ENCODE measurements at regions not wholly inside any gene's neighbourhood (a gene's known extent, or its start where the extent isn't known, plus 50 kb on each side); places are given as distances from the start of the nearest gene placed in this dataset.
"Not testable (repeated sequence)": the region's sequence is repeated elsewhere in the genome, so short reads cannot be mapped to it uniquely, and the experiment has no call there.

GRCh38 chr1:91207691-91208090, 185.9 kb upstream of the ZNF644 start:
- DNase-seq (ENCODE audit: extremely low read depth, low read depth, low spot score), result not testable (repeated sequence)

GRCh38 chr1:91204150-91204549, 182.3 kb upstream of the ZNF644 start:
- DNase-seq (ENCODE audit: extremely low read depth, low read depth, low spot score), result not testable (repeated sequence)

DNA sequence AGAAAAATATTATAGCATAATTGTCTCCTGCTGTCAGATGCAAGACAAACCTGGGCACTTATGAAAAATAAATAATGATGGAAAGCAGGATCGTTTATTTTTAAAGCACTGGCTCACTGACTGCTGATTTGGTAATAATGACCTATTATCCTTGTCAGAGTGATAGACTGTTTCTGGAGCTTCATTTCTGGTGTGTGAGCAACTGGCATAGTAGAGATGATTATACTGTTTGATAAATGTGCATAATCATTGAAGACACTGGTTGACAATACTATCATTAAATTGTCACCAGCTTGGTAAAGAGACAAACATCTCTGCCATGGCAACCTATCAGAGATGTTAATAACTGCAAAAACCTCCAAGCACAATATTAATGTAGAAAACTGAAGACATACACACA, 179.9 kb upstream of the ZNF644 start:
- DNase-seq (ENCODE audit: extremely low read depth, low read depth, low spot score), result no peak

- no peak for DNase-seq (ENCODE audit: extremely low read depth, low read depth, low spot score)
Measured at GRCh38 chr1:91201176-91201575, 179.3 kb upstream of the ZNF644 start.

DNA sequence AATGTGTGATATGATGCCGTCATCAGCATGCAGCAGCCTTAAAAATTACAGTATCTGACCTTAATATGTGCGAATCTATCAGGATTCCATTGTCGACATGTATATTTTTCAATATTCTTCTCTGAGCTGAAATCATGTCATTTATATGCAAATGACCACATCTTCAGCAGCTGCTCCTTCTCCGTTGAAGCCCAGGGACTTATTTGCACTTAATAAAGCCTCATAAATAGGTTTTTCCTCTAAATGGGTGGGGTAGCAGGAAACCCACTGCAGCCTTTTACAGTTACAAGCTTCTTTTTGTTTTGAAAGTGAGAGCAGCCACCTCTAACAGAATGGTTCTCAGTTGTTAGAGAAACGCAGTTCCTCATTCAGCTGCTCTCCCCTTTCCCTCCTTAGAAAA, 178.8 kb upstream of the ZNF644 start:
- DNase-seq (ENCODE audit: extremely low read depth, low read depth, low spot score), result no peak

DNA sequence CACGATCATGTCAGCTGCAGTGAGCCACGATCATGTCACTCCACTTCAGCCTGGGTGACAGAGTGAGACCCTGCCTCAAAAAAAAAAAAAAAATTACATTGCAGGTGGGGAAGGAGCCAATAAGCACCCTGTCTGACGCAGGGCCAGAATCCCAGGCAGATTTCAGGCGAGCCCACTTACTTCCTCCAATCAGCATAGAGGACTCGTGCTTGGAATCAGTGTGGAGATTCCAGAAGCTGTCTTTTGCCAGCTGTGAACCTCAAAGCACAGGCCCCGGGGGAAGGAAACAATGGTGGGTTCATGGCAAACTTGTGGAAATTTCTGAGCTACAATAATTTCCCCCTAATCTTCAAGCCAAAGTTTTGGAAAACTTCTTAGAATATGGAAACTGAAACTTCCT, 178.2 kb upstream of the ZNF644 start:
- DNase-seq (ENCODE audit: extremely low read depth, low read depth, low spot score), result no peak

DNA sequence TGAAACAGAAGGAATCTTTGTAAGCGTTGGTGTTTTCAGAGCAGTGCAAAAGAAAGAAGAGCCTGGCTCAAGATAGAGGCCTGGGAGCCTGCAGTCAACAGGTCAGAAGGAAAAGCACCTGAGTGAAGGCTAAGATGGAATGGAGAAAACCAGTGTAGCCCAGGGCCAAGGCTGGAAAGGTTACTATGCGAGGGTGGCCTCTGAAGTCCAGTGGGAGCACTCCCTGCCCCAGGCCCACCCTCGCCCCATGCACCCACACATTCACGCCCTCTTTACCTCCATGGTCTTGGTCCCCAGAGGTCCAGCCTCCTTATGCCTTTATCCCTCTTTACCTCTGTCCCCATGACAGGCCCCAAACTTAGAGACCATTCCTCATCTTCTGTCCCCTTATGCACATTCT, 169.2 kb upstream of the ZNF644 start:
- DNase-seq (ENCODE audit: extremely low read depth, low read depth, low spot score), result no peak

GRCh38 chr1:91189096-91189495, 167.3 kb upstream of the ZNF644 start:
- DNase-seq (ENCODE audit: extremely low read depth, low read depth, low spot score), result no peak

- not testable (repeated sequence) for DNase-seq (ENCODE audit: extremely low read depth, low read depth, low spot score)
Measured at GRCh38 chr1:91182807-91183206, 161.0 kb upstream of the ZNF644 start.

GRCh38 chr1:91176250-91176649, 154.4 kb upstream of the ZNF644 start:
- no peak for DNase-seq (ENCODE audit: extremely low read depth, low read depth, low spot score)

- DNase-seq (ENCODE audit: extremely low read depth, low read depth, low spot score), result no peak
Measured at GRCh38 chr1:91174734-91175133, 152.9 kb upstream of the ZNF644 start.

DNA sequence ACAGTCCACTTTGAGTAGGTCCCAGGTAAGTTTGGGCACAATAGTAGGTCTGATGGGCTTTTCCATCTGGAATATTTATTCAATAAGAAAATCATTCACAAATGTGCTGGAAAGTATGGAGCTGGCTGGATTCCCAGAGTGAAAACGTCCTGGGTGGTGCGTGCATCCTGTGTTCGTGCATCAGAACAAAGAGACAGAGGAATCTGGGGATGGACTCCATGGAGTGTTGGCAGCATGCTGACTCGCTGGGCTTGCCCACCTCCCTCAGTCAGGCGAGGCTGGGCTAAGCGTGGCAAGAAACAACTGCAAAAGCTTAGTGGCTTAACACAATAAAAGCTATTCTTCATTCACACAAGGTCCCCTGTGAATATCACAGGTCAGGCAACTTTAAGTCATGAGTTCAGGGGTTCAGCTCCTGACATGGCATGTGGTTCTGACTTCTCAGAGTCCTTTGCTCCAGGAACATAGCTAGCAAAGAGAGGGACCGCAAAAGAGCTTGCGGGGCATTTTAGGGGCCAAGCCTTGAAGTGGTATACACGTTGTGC, 151.6 kb upstream of the ZNF644 start:
- no peak for DNase-seq (ENCODE audit: extremely low read depth, low read depth, low spot score)

DNA sequence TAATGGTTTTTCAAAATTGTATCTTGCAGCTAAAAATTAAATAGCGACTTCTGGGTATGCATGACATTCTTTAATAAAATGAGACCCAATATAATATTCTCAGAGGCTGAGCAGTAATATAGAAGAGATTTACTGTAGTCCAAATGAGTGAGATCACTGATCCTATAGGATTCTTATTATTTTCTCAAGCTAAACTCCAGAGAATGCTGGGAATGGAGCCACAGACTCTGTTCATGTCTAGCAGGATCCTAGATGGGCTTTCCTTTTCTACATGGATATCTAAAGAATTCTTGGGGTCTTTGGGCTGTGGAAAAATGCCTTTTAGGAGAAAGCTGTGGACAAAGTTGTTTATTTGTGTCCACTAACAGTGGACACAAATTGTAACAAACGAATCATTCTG, 150.7 kb upstream of the ZNF644 start:
- no peak for DNase-seq (ENCODE audit: extremely low read depth, low read depth, low spot score)

GRCh38 chr1:91171898-91172297, 150.1 kb upstream of the ZNF644 start:
- DNase-seq (ENCODE audit: extremely low read depth, low read depth, low spot score), result no peak

- DNase-seq (ENCODE audit: extremely low read depth, low read depth, low spot score), result no peak
Measured at GRCh38 chr1:91170571-91170970, 148.7 kb upstream of the ZNF644 start.

GRCh38 chr1:91166106-91166712, 144.4 kb upstream of the ZNF644 start:
- peak; percentile 23 for DNase-seq (ENCODE audit: extremely low read depth, low read depth, low spot score)

- DNase-seq (ENCODE audit: extremely low read depth, low read depth, low spot score), result peak; percentile 10
Measured at GRCh38 chr1:91165033-91165654, 143.3 kb upstream of the ZNF644 start.

GRCh38 chr1:91162613-91163012, 140.8 kb upstream of the ZNF644 start:
- DNase-seq (ENCODE audit: extremely low read depth, low read depth, low spot score), result no peak

GRCh38 chr1:91161749-91162148, 139.9 kb upstream of the ZNF644 start:
- no peak for DNase-seq (ENCODE audit: extremely low read depth, low read depth, low spot score)

DNA sequence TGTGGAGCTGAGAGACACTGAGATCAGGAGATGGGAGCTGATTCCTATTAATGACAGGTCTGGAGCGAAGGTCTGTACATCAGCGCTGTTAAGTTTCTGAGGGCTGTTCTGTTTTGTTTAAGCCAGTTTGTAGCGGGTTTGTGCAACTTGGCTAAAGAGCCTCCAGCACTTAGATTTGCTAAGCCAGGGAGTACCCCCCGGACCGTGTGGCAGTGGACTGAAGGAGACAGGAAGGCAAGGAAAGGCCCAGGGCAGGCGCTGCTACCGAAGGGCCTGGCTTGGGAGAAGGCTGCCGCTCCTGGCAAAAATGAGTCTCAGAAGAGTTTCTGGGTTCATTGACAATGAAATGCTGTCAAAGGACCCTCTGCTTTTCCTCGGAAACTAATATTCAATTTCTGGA, 139.3 kb upstream of the ZNF644 start:
- DNase-seq (ENCODE audit: extremely low read depth, low read depth, low spot score), result no peak

GRCh38 chr1:91160363-91161075, 138.7 kb upstream of the ZNF644 start:
- DNase-seq (ENCODE audit: extremely low read depth, low read depth, low spot score), result no peak

DNA sequence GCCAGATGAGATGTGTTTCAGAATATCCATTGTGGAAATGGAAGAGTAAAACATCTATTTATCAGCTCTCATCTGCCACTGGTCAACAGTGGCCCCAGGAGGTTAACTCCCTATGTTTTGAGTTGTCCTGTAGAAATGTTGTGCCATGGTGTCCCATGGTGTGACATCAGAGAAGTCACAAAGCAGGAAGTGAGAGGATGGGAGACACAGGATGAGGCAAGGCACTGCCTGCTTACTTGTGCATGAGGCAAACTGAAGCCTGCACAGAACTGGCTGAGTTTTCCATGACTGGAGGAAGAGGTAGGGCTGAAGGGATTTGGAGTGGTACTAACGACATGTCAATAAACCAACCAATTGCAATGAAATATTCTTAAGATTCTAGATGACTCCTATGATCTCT, 131.5 kb upstream of the ZNF644 start:
- no peak for DNase-seq (ENCODE audit: extremely low read depth, low read depth, low spot score)

Data from glomerular endothelial cell (primary cell).